AG09319 (cell line): ENCODE measurements at regions not wholly inside any gene's neighbourhood (a gene's known extent, or its start where the extent isn't known, plus 50 kb on each side); places are given as distances from the start of the nearest gene placed in this dataset.

ENCODE experiments used
- DNase-seq: peaks from one replicate; pipeline ENCODE4 v3.0.0-alpha.2; 2010; ENCODE audit warnings: low read depth; ENCODE audit errors: extremely low read depth
- CTCF ChIP-seq: IDR thresholded peaks from 2 replicates; pipeline ENCODE4 v1.5.1; 2011; ENCODE audit warnings: low read depth, mild to moderate bottlenecking, inconsistent platforms, low read length, moderate library complexity

GRCh38 chr3:90007778-90008499 is 900.5 kb downstream of the EPHA3 start:
- TF ChIP-seq CTCF: no peak
- no peak for DNase-seq

- DNase-seq: no peak
- TF ChIP-seq CTCF: no peak
Observed at GRCh38 chr3:90010341-90010740, 902.9 kb downstream of the EPHA3 start.

DNA sequence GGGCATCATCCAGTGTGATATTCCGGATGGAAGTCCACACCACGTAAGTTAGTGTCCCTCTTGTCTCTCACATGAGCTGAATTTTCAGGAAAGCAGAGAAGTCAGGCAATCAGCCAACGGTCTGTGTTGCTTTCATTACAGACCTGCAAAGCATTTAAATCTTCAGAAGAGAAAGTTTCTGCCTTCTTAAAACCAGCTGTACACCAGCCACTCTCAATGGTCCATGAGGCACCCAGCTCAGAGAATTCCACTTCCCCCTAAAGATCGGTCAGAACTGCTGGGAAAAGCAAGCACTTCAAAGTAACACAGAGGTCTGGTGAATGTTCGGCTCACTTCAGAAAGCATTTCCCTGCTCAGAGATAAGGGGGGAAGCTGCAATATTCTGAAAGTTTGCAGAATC is 903.7 kb downstream of the EPHA3 start:
- no peak for TF ChIP-seq CTCF
- DNase-seq: no peak

- TF ChIP-seq CTCF: no peak
- no peak for DNase-seq
Observed at GRCh38 chr3:90011596-90011995, 904.2 kb downstream of the EPHA3 start.

GRCh38 chr3:90011996-90012395 is 904.6 kb downstream of the EPHA3 start:
- no peak for TF ChIP-seq CTCF
- DNase-seq: no peak

GRCh38 chr3:90015688-90016356 is 908.4 kb downstream of the EPHA3 start:
- DNase-seq: peak; percentile 51
- no peak for TF ChIP-seq CTCF

DNA sequence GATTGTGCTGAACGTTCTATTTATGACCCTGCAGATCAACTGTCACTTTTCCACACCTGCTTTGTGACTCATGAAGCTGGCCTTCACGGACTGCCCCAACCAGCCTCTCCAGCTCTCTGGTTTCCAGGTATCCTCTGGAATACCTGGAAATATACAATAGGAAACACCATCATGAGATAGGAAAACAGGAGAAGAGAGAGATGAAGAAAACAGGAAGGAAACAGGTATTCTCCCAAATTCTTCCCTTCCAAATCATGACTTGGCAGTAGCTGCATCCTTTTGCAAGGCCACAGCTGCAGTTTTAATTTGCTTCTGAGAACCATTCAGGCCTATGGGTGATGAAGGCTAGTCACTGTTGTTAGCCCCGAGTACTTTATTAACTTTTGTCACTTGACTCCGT is 909.1 kb downstream of the EPHA3 start:
- DNase-seq: no peak

More for the DNA sequence above, 909.1 kb downstream of the EPHA3 start:
- TF ChIP-seq CTCF: no peak
